ENCODE measurements at regions not wholly inside any gene's neighbourhood (a gene's known extent, or its start where the extent isn't known, plus 50 kb on each side); places are given as distances from the start of the nearest gene placed in this dataset.

DNA sequence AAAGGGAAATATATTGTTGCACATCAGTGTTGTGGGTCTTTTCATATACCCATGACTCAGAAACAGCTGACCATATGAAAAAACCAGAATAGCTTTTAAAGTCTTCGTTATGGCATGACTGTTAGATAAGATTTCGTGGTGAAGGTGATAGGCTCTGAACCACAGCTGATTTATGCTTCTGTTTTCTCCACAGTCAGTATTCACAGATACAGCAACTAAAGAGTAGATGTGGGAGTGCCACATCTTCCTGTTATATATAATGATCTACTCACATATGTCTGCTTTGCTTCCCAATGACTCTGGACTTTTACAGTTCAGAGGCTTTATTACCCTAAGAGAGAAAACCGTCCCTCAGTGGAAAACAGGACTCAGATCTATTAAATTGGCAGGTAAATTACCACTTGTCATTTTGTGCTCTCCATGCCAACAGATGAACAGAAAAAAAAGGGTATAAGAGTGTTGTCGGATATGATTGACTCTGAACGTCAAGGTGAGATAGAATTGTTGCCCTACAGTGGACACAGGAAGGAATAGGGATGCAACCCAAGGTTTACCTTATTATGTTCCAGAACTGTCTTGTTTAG lies 1037.1 kb downstream of the GALC start:
- ChIA-PET POLR2A (no interaction called here), CTCF (no interaction called here)
- H3K27ac Mint-ChIP-seq: no peak overlapping the region
- H3K4me3 Mint-ChIP-seq: no peak overlapping the region
- TF ChIP-seq, protein P1, sequence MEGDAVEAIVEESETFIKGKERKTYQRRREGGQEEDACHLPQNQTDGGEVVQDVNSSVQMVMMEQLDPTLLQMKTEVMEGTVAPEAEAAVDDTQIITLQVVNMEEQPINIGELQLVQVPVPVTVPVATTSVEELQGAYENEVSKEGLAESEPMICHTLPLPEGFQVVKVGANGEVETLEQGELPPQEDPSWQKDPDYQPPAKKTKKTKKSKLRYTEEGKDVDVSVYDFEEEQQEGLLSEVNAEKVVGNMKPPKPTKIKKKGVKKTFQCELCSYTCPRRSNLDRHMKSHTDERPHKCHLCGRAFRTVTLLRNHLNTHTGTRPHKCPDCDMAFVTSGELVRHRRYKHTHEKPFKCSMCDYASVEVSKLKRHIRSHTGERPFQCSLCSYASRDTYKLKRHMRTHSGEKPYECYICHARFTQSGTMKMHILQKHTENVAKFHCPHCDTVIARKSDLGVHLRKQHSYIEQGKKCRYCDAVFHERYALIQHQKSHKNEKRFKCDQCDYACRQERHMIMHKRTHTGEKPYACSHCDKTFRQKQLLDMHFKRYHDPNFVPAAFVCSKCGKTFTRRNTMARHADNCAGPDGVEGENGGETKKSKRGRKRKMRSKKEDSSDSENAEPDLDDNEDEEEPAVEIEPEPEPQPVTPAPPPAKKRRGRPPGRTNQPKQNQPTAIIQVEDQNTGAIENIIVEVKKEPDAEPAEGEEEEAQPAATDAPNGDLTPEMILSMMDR (IDR thresholded peaks at IDR 0.05): no peak
- H3K4me3 ChIP-seq (ENCODE audit: low read length): no peak overlapping the region
- no peaks in the 10 kb centered on the region for H3K36me3 Mint-ChIP-seq (ENCODE audit: low read depth)
- H3K36me3 ChIP-seq (ENCODE audit: insufficient read depth, low read length): no peaks in the 10 kb centered on the region
- no peaks in the 10 kb centered on the region for H3K4me1 ChIP-seq (ENCODE audit: insufficient read depth, low read length)
- ATAC-seq (ENCODE audit: poor library complexity) (no peak), DNase-seq (no peak)
- H3K27me3 ChIP-seq (ENCODE audit: control insufficient read depth in 1 of 2, insufficient read depth in 2 of 2, low read length in 2 of 2): no peaks in the 10 kb centered on the region
- peaks cover 2% of the 10 kb centered on the region for H3K9me3 Mint-ChIP-seq
- no peaks in the 10 kb centered on the region for H3K4me1 Mint-ChIP-seq (ENCODE audit: low read depth)
- peaks cover 0 to 4% of the 10 kb centered on the region in 2 experiments for H3K9me3 ChIP-seq (ENCODE audit: control insufficient read depth in 1 of 2, insufficient read depth in 1 of 2, low read length in 2 of 2)
- H3K27me3 Mint-ChIP-seq: no peaks in the 10 kb centered on the region
- no peak overlapping the region for H3K27ac ChIP-seq (ENCODE audit: low read depth in 1 of 2, low read length in 2 of 2)
- intact Hi-C loops (cut with DNase I, micrococcal nuclease): no loop called here

- DNase-seq: no peak
- no peak for ATAC-seq (ENCODE audit: poor library complexity)
- Mint-ChIP-seq H3K4me1 (ENCODE audit: low read depth) (no peaks in the 10 kb centered on the region), H3K27me3 (no peaks in the 10 kb centered on the region), H3K36me3 (ENCODE audit: low read depth) (no peaks in the 10 kb centered on the region), H3K9me3 (peaks cover 3% of the 10 kb centered on the region), H3K27ac (no peak overlapping the region), H3K4me3 (no peak overlapping the region)
- intact Hi-C loops (cut with DNase I, micrococcal nuclease): no loop called here
- TF ChIP-seq, protein P1 (IDR thresholded peaks at IDR 0.05): no peak
- H3K4me3 ChIP-seq (ENCODE audit: low read length): no peak overlapping the region
- ChIA-PET CTCF (no interaction called here), POLR2A (no interaction called here)
- H3K9me3 ChIP-seq (ENCODE audit: control insufficient read depth in 1 of 2, insufficient read depth in 1 of 2, low read length in 2 of 2): peaks cover 0 to 4% of the 10 kb centered on the region in 2 experiments
- H3K4me1 ChIP-seq (ENCODE audit: insufficient read depth, low read length): no peaks in the 10 kb centered on the region
- H3K27ac ChIP-seq (ENCODE audit: low read depth in 1 of 2, low read length in 2 of 2): no peak overlapping the region
- H3K36me3 ChIP-seq (ENCODE audit: insufficient read depth, low read length): no peaks in the 10 kb centered on the region
- no peaks in the 10 kb centered on the region for H3K27me3 ChIP-seq (ENCODE audit: control insufficient read depth in 1 of 2, insufficient read depth in 2 of 2, low read length in 2 of 2)
Measured at GRCh38 chr14:86954623-86955022, 1038.4 kb downstream of the GALC start.

- ATAC-seq (ENCODE audit: poor library complexity) (no peak), DNase-seq (no peak)
- ChIA-PET CTCF (no interaction called here), POLR2A (no interaction called here)
- Histone ChIP-seq H3K27ac (ENCODE audit: low read depth in 1 of 2, low read length in 2 of 2) (no peak overlapping the region), H3K4me1 (ENCODE audit: insufficient read depth, low read length) (no peaks in the 10 kb centered on the region), H3K27me3 (ENCODE audit: control insufficient read depth in 1 of 2, insufficient read depth in 2 of 2, low read length in 2 of 2) (no peaks in the 10 kb centered on the region), H3K4me3 (ENCODE audit: low read length) (no peak overlapping the region), H3K36me3 (ENCODE audit: insufficient read depth, low read length) (no peaks in the 10 kb centered on the region), H3K9me3 (ENCODE audit: control insufficient read depth in 1 of 2, insufficient read depth in 1 of 2, low read length in 2 of 2) (peaks cover 3 to 6% of the 10 kb centered on the region in 2 experiments)
- intact Hi-C loops (cut with DNase I, micrococcal nuclease): no loop called here
- Mint-ChIP-seq H3K27me3 (no peaks in the 10 kb centered on the region), H3K9me3 (peaks cover 4% of the 10 kb centered on the region), H3K27ac (no peak overlapping the region), H3K36me3 (ENCODE audit: low read depth) (no peaks in the 10 kb centered on the region), H3K4me1 (ENCODE audit: low read depth) (no peaks in the 10 kb centered on the region), H3K4me3 (no peak overlapping the region)
- TF ChIP-seq, protein P1 (IDR thresholded peaks at IDR 0.05): no peak
Measured at GRCh38 chr14:86946446-86946845, 1046.5 kb downstream of the GALC start.
